ENCODE measurements at regions not wholly inside any gene's neighbourhood (a gene's known extent, or its start where the extent isn't known, plus 50 kb on each side); places are given as distances from the start of the nearest gene placed in this dataset.

GRCh38 chr1:118791094-118791691, 196.9 kb downstream of the TBX15 start:
- Histone ChIP-seq H3K9ac (ENCODE audit: low read length) (no peak overlapping the region), H3K4me2 (ENCODE audit: low read length) (no peak overlapping the region), H3K4me1 (ENCODE audit: insufficient read depth, low read length) (no peaks in the 10 kb centered on the region), H2AFZ (ENCODE audit: low read depth, low read length) (no peak overlapping the region), H4K20me1 (ENCODE audit: insufficient read depth, low read length) (no peaks in the 10 kb centered on the region), H3K27me3 (ENCODE audit: insufficient read depth, low read length) (no peaks in the 10 kb centered on the region), H3K9me3 (ENCODE audit: insufficient read depth, low read depth, low read length) (no peaks in the 10 kb centered on the region), H3K4me3 (ENCODE audit: insufficient read depth, low read depth, low read length) (no peak overlapping the region), H3K27ac (ENCODE audit: low read depth, low read length) (no peak overlapping the region), H3K36me3 (ENCODE audit: insufficient read depth, low read length) (no peaks in the 10 kb centered on the region), H3K79me2 (ENCODE audit: insufficient read depth, low read length) (no peaks in the 10 kb centered on the region)
- TF ChIP-seq EZH2 (IDR thresholded peaks at IDR 0.05; ENCODE audit: insufficient read depth, low read length) = no peak
- TF ChIP-seq, protein P1, sequence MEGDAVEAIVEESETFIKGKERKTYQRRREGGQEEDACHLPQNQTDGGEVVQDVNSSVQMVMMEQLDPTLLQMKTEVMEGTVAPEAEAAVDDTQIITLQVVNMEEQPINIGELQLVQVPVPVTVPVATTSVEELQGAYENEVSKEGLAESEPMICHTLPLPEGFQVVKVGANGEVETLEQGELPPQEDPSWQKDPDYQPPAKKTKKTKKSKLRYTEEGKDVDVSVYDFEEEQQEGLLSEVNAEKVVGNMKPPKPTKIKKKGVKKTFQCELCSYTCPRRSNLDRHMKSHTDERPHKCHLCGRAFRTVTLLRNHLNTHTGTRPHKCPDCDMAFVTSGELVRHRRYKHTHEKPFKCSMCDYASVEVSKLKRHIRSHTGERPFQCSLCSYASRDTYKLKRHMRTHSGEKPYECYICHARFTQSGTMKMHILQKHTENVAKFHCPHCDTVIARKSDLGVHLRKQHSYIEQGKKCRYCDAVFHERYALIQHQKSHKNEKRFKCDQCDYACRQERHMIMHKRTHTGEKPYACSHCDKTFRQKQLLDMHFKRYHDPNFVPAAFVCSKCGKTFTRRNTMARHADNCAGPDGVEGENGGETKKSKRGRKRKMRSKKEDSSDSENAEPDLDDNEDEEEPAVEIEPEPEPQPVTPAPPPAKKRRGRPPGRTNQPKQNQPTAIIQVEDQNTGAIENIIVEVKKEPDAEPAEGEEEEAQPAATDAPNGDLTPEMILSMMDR (IDR thresholded peaks at IDR 0.05; ENCODE audit: insufficient read depth, low read depth, low read length) = no peak
- no peaks in the 10 kb centered on the region for H3K36me3 Mint-ChIP-seq (ENCODE audit: low read depth, unreplicated experiment)
- H3K4me3 Mint-ChIP-seq (ENCODE audit: unreplicated experiment) = no peak overlapping the region
- no peak for FAIRE-seq
- H3K4me1 Mint-ChIP-seq (ENCODE audit: low read depth, unreplicated experiment) = peaks cover 4% of the 10 kb centered on the region
- DNase-seq (ENCODE audit: low read depth) = no peak
- H3K9me3 Mint-ChIP-seq (ENCODE audit: unreplicated experiment) = peaks cover 8% of the 10 kb centered on the region
- H3K27me3 Mint-ChIP-seq (ENCODE audit: low read depth, unreplicated experiment) = no peaks in the 10 kb centered on the region
- no peak overlapping the region for H3K27ac Mint-ChIP-seq (ENCODE audit: unreplicated experiment)

GRCh38 chr1:118788463-118788862, 199.7 kb downstream of the TBX15 start:
- H3K4me3 Mint-ChIP-seq (ENCODE audit: unreplicated experiment) = no peak overlapping the region

More at GRCh38 chr1:118788463-118788862, 199.7 kb downstream of the TBX15 start:
- H3K27ac Mint-ChIP-seq (ENCODE audit: unreplicated experiment) = peak overlapping the region; percentile 13
- H3K9ac ChIP-seq (ENCODE audit: low read length) = no peak overlapping the region
- H3K4me1 ChIP-seq (ENCODE audit: insufficient read depth, low read length) = no peaks in the 10 kb centered on the region
- H3K4me3 ChIP-seq (ENCODE audit: insufficient read depth, low read depth, low read length) = no peak overlapping the region
- no peaks in the 10 kb centered on the region for H3K36me3 Mint-ChIP-seq (ENCODE audit: low read depth, unreplicated experiment)
- peaks cover 15% of the 10 kb centered on the region for H3K4me1 Mint-ChIP-seq (ENCODE audit: low read depth, unreplicated experiment)
- no peak overlapping the region for H3K4me2 ChIP-seq (ENCODE audit: low read length)
- H3K9me3 Mint-ChIP-seq (ENCODE audit: unreplicated experiment) = peaks cover 8% of the 10 kb centered on the region
- H3K27ac ChIP-seq (ENCODE audit: low read depth, low read length) = no peak overlapping the region
- FAIRE-seq = no peak
- no peaks in the 10 kb centered on the region for H3K79me2 ChIP-seq (ENCODE audit: insufficient read depth, low read length)
- no peak overlapping the region for H2AFZ ChIP-seq (ENCODE audit: low read depth, low read length)
- H3K27me3 Mint-ChIP-seq (ENCODE audit: low read depth, unreplicated experiment) = no peaks in the 10 kb centered on the region
- H3K36me3 ChIP-seq (ENCODE audit: insufficient read depth, low read length) = no peaks in the 10 kb centered on the region
- DNase-seq (ENCODE audit: low read depth) = peak; percentile 19
- no peaks in the 10 kb centered on the region for H3K9me3 ChIP-seq (ENCODE audit: insufficient read depth, low read depth, low read length)
- H4K20me1 ChIP-seq (ENCODE audit: insufficient read depth, low read length) = no peaks in the 10 kb centered on the region
- no peak for TF ChIP-seq EZH2 (IDR thresholded peaks at IDR 0.05; ENCODE audit: insufficient read depth, low read length)
- TF ChIP-seq, protein P1 (IDR thresholded peaks at IDR 0.05; ENCODE audit: insufficient read depth, low read depth, low read length) = no peak
- H3K27me3 ChIP-seq (ENCODE audit: insufficient read depth, low read length) = no peaks in the 10 kb centered on the region

Data from astrocyte (in vitro differentiated cells and primary cell).